CD4-positive, CD25-positive, alpha-beta regulatory T cell (primary cell): ENCODE measurements at regions not wholly inside any gene's neighbourhood (a gene's known extent, or its start where the extent isn't known, plus 50 kb on each side); places are given as distances from the start of the nearest gene placed in this dataset.

ENCODE experiments used
- ATAC-seq, 2 donors: fragments of 150-1000 bp; cut with Tn5 transposase; one replicate each; pipeline ENCODE4 v1.10.0; 2021; ENCODE audit warnings: low read depth in 2 of 2, moderate number of reproducible peaks in 2 of 2, moderate library complexity in 1 of 2
- DNase-seq, 3 donors: peaks; one replicate each; pipeline versions ENCODE4 v3.0.0 to v3.0.0-alpha.2; 2012 to 2022; ENCODE audit warnings: mixed read lengths in 1 of 3
- H3K27ac ChIP-seq: one replicate; pipeline ENCODE4 v1.7.0; 2013; ENCODE audit warnings: mild to moderate bottlenecking, low read length; ENCODE audit not compliant: insufficient read depth, poor library complexity, severe bottlenecking
- H3K27me3 ChIP-seq: one replicate; pipeline ENCODE4 v1.7.0; 2013; ENCODE audit warnings: low read length; ENCODE audit not compliant: control insufficient read depth, insufficient read depth
- H3K36me3 ChIP-seq: one replicate; pipeline ENCODE4 v1.7.0; 2013; ENCODE audit warnings: mild to moderate bottlenecking, low read length, moderate library complexity; ENCODE audit not compliant: control insufficient read depth, insufficient read depth
- H3K4me1 ChIP-seq: 2 replicates; pipeline ENCODE4 v1.7.0; 2013; ENCODE audit warnings: mild to moderate bottlenecking, low read length; ENCODE audit not compliant: insufficient read depth, control insufficient read depth, poor library complexity, severe bottlenecking
- H3K4me3 ChIP-seq: one replicate; pipeline ENCODE4 v1.7.0; 2013; ENCODE audit warnings: low read depth, mild to moderate bottlenecking, low read length, moderate library complexity
- H3K9me3 ChIP-seq, 2 experiments: 1 replicate in 1 of 2; 2 replicates in 1 of 2; pipeline ENCODE4 v1.7.0; 2013; ENCODE audit warnings: low read length in 2 of 2, mild to moderate bottlenecking in 1 of 2, moderate library complexity in 1 of 2; ENCODE audit not compliant: control insufficient read depth in 2 of 2
- H3K27ac Mint-ChIP-seq, 3 donors: one replicate each; pipeline ENCODE4 v1.8.0; 2020 to 2022; ENCODE audit warnings: mild to moderate bottlenecking in 3 of 3, mixed read lengths in 3 of 3, moderate library complexity in 2 of 3
- H3K27me3 Mint-ChIP-seq: one replicate; pipeline ENCODE4 v1.8.0; 2022; ENCODE audit warnings: mild to moderate bottlenecking, mixed read lengths
- H3K36me3 Mint-ChIP-seq: one replicate; pipeline ENCODE4 v1.8.0; 2020; ENCODE audit warnings: mixed read lengths
- H3K4me1 Mint-ChIP-seq, 4 donors: one replicate each; pipeline ENCODE4 v1.8.0; 2020 to 2022; ENCODE audit warnings: mixed read lengths in 4 of 4, mild to moderate bottlenecking in 1 of 4
- H3K4me3 Mint-ChIP-seq, 4 donors: one replicate each; pipeline ENCODE4 v1.8.0; 2020 to 2022; ENCODE audit warnings: mild to moderate bottlenecking in 4 of 4, mixed read lengths in 4 of 4, moderate library complexity in 3 of 4
- H3K9me3 Mint-ChIP-seq, 7 donors: one replicate each; pipeline ENCODE4 v1.8.0; 2020 to 2022; ENCODE audit warnings: mixed read lengths in 7 of 7, mild to moderate bottlenecking in 3 of 7, moderate library complexity in 2 of 7

DNA sequence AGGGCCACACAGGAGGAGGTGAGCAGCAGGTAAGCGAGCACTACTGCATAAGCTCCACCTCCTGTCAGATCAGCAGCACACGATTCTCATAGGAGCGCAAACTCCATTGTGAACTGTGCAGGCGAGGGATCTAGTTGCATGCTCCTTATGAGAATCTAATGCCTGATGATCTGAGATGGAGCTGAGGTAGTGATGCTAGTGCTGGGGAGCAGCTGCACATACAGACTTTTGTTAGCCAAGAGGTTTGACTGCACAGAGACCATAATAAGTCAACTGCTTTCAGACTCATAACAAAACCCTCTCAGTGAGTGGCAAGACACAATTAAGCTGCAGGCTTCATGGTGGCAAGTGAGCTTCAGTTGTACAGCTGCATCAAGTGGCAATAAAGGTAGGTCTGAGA is 83.4 kb downstream of the PSMG1 start:
- Histone ChIP-seq H3K9me3 (no peaks in the 10 kb centered on the region), H3K27me3 (no peaks in the 10 kb centered on the region), H3K4me1 (no peaks in the 10 kb centered on the region), H3K36me3 (no peaks in the 10 kb centered on the region), H3K4me3 (no peak overlapping the region), H3K27ac (no peak overlapping the region)
- Mint-ChIP-seq H3K27ac (no peak overlapping the region), H3K4me3 (no peak overlapping the region), H3K4me1 (no peaks in the 10 kb centered on the region), H3K27me3 (peaks cover 7% of the 10 kb centered on the region), H3K9me3 (no peaks in the 10 kb centered on the region), H3K36me3 (no peaks in the 10 kb centered on the region)
- no peak for DNase-seq
- no peak for ATAC-seq

DNA sequence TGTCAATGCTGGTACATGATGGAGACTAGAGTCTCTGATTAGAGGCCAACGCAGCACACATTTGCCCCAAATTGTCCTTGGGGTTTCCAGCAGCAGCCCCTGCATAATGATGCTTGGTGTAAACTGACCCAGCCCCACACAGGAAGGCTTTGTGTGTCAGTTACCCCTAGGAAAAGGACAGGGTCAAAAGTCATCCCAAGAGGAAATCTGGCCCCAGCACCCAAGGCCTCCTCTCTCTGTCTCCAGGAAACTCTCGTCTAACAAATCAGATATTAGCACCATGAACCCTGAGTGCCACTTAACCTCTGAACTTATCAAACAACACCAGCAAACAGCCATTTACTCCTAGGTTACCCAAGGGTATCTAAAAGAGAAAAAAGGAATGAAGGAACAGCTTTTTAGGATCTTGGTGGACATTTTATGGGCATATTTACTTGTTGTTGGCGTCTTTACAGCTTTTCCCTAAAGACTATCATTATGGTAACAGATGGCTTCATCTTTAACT is 84.5 kb downstream of the PSMG1 start:
- H3K27ac ChIP-seq, result no peak overlapping the region
- H3K9me3 ChIP-seq, result no peaks in the 10 kb centered on the region
- DNase-seq, result no peak
- no peak overlapping the region for H3K27ac Mint-ChIP-seq
- H3K4me1 ChIP-seq, result no peaks in the 10 kb centered on the region
- no peaks in the 10 kb centered on the region for H3K27me3 ChIP-seq
- H3K4me3 Mint-ChIP-seq, result no peak overlapping the region
- ATAC-seq, result no peak
- no peak overlapping the region for H3K4me3 ChIP-seq
- no peaks in the 10 kb centered on the region for H3K4me1 Mint-ChIP-seq
- no peaks in the 10 kb centered on the region for H3K9me3 Mint-ChIP-seq
- H3K36me3 ChIP-seq, result no peaks in the 10 kb centered on the region
- no peaks in the 10 kb centered on the region for H3K36me3 Mint-ChIP-seq
- peaks cover 7% of the 10 kb centered on the region for H3K27me3 Mint-ChIP-seq

DNA sequence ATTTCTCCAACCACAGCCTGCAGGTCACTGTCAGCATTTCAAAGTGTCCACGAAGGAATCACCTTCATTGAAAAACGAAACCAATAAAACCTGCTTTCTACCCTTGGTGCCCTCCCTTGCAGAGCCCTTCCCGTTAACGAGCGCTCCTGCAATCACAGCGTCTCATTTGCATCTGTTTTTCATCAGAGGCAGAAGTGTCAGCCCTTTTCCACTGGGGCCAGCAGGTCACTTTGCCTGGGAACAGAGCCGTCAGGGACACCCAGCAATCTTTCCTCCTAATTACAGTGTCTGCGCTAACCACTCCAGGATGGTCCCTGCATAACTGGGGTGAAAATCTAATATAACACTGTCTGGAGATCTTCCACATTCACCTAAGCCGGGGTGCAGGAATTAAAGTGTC is 85.3 kb downstream of the PSMG1 start:
- Mint-ChIP-seq H3K27ac (no peak overlapping the region), H3K9me3 (no peaks in the 10 kb centered on the region), H3K4me3 (no peak overlapping the region), H3K36me3 (no peaks in the 10 kb centered on the region), H3K4me1 (no peaks in the 10 kb centered on the region), H3K27me3 (peaks cover 4% of the 10 kb centered on the region)
- Histone ChIP-seq H3K36me3 (no peaks in the 10 kb centered on the region), H3K4me1 (no peaks in the 10 kb centered on the region), H3K4me3 (no peak overlapping the region), H3K27ac (no peak overlapping the region), H3K27me3 (no peaks in the 10 kb centered on the region), H3K9me3 (no peaks in the 10 kb centered on the region)
- DNase-seq, result no peak
- no peak for ATAC-seq

DNA sequence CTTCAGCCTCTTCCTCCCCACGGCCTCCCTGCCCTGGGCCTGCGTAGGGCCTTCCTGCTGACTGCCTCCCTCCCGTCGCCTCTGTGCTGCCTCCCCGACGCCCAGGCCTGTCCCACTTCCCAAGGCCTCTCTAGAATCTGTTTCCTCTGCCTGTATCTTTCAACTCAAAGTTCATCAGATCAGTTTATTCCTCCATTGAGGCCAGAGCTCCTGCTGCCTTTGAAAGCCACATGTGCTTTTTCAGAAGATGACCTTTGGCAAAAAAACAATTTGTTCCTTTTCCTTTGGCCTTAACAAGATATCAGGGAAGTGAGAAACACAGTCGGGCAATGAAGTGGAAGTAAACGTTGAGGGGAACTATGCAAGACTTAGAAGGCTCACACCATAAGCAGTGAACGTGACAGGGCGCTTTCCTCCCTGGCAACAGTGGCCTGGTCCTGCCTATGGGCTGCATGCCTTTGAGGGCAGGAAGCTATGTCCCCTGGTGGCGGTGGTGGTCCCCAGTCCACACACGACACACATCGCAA is 85.9 kb downstream of the PSMG1 start:
- no peaks in the 10 kb centered on the region for H3K27me3 ChIP-seq
- ATAC-seq (no peak), DNase-seq (no peak)
- H3K27me3 Mint-ChIP-seq, result peaks cover 4% of the 10 kb centered on the region
- no peaks in the 10 kb centered on the region for H3K4me1 Mint-ChIP-seq
- no peaks in the 10 kb centered on the region for H3K36me3 Mint-ChIP-seq
- H3K4me1 ChIP-seq, result no peaks in the 10 kb centered on the region
- H3K36me3 ChIP-seq, result no peaks in the 10 kb centered on the region
- no peaks in the 10 kb centered on the region for H3K9me3 ChIP-seq
- no peak overlapping the region for H3K4me3 ChIP-seq
- H3K27ac ChIP-seq, result no peak overlapping the region
- H3K4me3 Mint-ChIP-seq, result no peak overlapping the region
- no peaks in the 10 kb centered on the region for H3K9me3 Mint-ChIP-seq
- H3K27ac Mint-ChIP-seq, result no peak overlapping the region

DNA sequence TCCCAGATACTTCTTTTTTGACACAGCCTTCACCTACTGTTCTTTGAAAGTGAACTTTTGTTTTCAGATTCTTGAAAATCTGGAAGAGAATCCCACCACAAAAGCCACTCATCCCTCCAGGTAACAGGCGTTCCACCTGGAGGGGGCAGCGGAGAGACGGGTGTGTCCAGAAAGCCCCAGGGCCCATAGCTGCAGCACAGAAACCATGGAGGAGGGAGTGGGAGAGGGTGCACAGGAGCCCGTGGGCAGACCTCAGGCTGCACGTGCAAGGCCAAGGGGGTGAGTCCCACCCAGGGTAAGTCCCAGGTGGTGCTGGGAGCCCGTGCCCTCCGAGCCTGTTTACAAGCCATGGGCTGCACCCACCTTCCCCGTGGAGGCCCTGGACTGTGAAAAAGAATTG is 86.5 kb downstream of the PSMG1 start:
- H3K27ac ChIP-seq, result no peak overlapping the region
- Mint-ChIP-seq H3K27ac (no peak overlapping the region), H3K27me3 (peaks cover 4% of the 10 kb centered on the region), H3K9me3 (no peaks in the 10 kb centered on the region), H3K4me3 (no peak overlapping the region), H3K36me3 (no peaks in the 10 kb centered on the region), H3K4me1 (no peaks in the 10 kb centered on the region)
- no peaks in the 10 kb centered on the region for H3K9me3 ChIP-seq
- ATAC-seq (no peak), DNase-seq (no peak)
- H3K4me1 ChIP-seq, result no peaks in the 10 kb centered on the region
- no peaks in the 10 kb centered on the region for H3K27me3 ChIP-seq
- H3K36me3 ChIP-seq, result no peaks in the 10 kb centered on the region
- H3K4me3 ChIP-seq, result no peak overlapping the region

DNA sequence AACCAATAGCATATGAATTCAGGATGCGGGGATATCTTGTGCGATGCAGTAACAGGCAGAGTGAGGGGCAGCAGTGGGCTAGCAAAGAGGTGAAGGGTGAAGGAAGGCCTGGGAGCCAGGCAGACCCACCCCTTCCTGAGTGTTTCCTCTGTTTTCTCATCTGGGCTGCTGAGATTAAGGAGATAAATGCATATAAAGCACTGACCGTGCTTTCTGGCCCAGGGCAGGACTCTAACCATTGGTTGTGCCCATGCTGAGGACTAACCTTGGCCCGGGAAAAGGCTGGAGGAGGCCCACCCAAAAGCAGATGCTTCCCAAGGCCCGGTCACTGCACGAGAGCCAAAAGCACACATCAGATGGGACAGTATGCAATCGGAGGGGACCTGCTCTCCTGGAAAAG is 87.6 kb downstream of the PSMG1 start:
- Histone ChIP-seq H3K36me3 (no peaks in the 10 kb centered on the region), H3K4me1 (no peaks in the 10 kb centered on the region), H3K4me3 (no peak overlapping the region), H3K27ac (no peak overlapping the region), H3K9me3 (no peaks in the 10 kb centered on the region), H3K27me3 (no peaks in the 10 kb centered on the region)
- Mint-ChIP-seq H3K27ac (no peak overlapping the region), H3K9me3 (no peaks in the 10 kb centered on the region), H3K27me3 (peaks cover 4% of the 10 kb centered on the region), H3K4me1 (no peaks in the 10 kb centered on the region), H3K4me3 (no peak overlapping the region), H3K36me3 (no peaks in the 10 kb centered on the region)
- no peak for DNase-seq
- ATAC-seq, result no peak

DNA sequence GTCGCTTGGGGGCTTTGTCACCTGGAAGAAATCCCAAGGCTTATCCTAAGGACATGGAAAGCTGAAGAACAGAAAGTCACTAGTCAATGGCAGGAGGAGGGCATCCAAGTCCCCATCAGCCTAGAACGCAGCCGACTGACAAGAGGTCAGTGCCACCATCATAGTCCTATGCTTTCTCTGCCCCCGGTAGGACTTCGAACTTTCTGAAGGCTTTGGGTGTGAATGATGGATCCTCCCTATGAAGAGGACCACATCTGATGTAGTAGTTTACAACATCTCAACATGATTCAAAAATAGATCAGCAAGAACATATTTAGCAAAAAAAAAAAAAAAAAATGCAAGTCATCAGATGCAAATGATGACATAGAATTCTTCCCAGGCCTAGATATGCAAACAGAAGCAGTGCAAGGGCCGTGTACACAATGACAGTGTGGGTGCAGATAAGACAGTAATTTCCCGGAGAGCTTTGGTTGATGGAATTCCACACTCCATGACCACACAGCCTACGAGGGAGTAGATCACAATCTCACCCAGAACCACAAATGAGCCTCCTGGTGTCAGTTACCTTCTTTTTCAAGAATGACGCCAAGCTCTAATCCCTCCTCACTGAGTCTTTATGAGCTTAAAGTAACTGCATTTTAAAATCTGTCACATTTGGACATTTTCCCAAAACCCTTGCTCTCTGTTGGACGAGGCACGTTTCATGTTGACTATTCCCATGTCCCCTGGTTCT is 88.2 kb downstream of the PSMG1 start:
- H3K36me3 ChIP-seq, result no peaks in the 10 kb centered on the region
- Mint-ChIP-seq H3K9me3 (no peaks in the 10 kb centered on the region), H3K36me3 (no peaks in the 10 kb centered on the region), H3K4me3 (no peak overlapping the region), H3K4me1 (no peaks in the 10 kb centered on the region), H3K27ac (no peak overlapping the region), H3K27me3 (peaks cover 4% of the 10 kb centered on the region)
- no peak for ATAC-seq
- DNase-seq, result no peak
- H3K9me3 ChIP-seq, result no peaks in the 10 kb centered on the region
- no peak overlapping the region for H3K27ac ChIP-seq
- no peaks in the 10 kb centered on the region for H3K27me3 ChIP-seq
- no peak overlapping the region for H3K4me3 ChIP-seq
- H3K4me1 ChIP-seq, result no peaks in the 10 kb centered on the region

DNA sequence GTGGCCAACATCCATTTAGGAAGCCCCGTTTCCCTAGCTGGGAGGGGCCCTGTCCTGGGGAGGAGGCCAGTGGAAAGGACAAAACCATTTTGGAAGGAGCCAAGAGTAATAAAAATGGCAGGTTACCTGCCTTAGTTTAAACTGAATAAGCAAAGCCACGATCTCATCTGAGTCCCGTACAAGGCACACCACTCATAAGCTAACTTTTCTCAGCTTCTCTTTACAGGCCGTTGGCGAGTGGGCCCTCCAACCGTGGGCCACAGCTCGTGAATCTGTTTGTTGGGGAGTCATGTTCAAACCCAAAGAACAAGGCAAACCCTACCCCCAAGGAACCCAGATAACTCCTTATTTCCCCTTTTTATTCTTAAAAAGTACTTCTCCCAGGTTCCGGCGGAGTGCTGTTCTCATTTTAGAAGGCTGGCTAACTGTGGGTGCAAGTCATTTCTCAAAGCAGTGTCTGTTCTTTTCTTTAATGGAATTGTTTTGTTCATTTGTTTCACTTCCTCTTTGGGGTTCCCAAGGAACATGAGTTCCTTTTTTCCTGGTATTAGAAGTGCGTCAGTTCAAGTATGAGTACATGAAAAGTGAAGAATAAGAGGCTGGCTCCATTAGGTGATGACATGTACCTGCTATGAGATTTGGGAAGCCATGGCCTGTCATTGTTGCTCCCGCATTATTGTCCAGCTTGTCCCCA is 89.0 kb downstream of the PSMG1 start:
- H3K4me3 ChIP-seq, result no peak overlapping the region
- no peak overlapping the region for H3K27ac Mint-ChIP-seq
- no peaks in the 10 kb centered on the region for H3K36me3 Mint-ChIP-seq
- H3K9me3 ChIP-seq, result no peaks in the 10 kb centered on the region
- H3K36me3 ChIP-seq, result no peaks in the 10 kb centered on the region
- H3K27me3 ChIP-seq, result no peaks in the 10 kb centered on the region
- H3K27ac ChIP-seq, result no peak overlapping the region
- no peak for DNase-seq
- no peak for ATAC-seq
- H3K27me3 Mint-ChIP-seq, result peaks cover 4% of the 10 kb centered on the region
- H3K4me3 Mint-ChIP-seq, result no peak overlapping the region
- no peaks in the 10 kb centered on the region for H3K9me3 Mint-ChIP-seq
- H3K4me1 Mint-ChIP-seq, result no peaks in the 10 kb centered on the region
- no peaks in the 10 kb centered on the region for H3K4me1 ChIP-seq
